Duodenal mucosa (tissue), 2 donors: ENCODE measurements at regions not wholly inside any gene's neighbourhood (a gene's known extent, or its start where the extent isn't known, plus 50 kb on each side); places are given as distances from the start of the nearest gene placed in this dataset.

Experiments
- H3K27ac ChIP-seq: one replicate; pipeline ENCODE4 v1.7.0; 2013; ENCODE audit warnings: low read depth, low read length
- H3K27me3 ChIP-seq, 2 donors: one replicate each; pipeline ENCODE4 v1.7.0; 2013; ENCODE audit warnings: low read length in 2 of 2, control low read depth in 1 of 2; ENCODE audit not compliant: insufficient read depth in 2 of 2, control insufficient read depth in 1 of 2
- H3K36me3 ChIP-seq, 2 donors: one replicate each; pipeline ENCODE4 v1.7.0; 2013; ENCODE audit warnings: low read length in 2 of 2, control low read depth in 1 of 2; ENCODE audit not compliant: insufficient read depth in 2 of 2, control insufficient read depth in 1 of 2
- H3K4me1 ChIP-seq, 2 donors: one replicate each; pipeline ENCODE4 v1.7.0; 2013; ENCODE audit warnings: low read length in 2 of 2, control low read depth in 1 of 2; ENCODE audit not compliant: insufficient read depth in 2 of 2, control insufficient read depth in 1 of 2
- H3K4me3 ChIP-seq, 2 donors: one replicate each; pipeline ENCODE4 v1.7.0; 2013; ENCODE audit warnings: low read length in 2 of 2, low read depth in 1 of 2
- H3K9ac ChIP-seq, 2 donors: one replicate each; pipeline ENCODE4 v1.7.0; 2013; ENCODE audit warnings: low read length in 2 of 2, low read depth in 1 of 2
- H3K9me3 ChIP-seq, 2 donors: one replicate each; pipeline ENCODE4 v1.7.0; 2013; ENCODE audit warnings: low read length in 2 of 2, control low read depth in 1 of 2; ENCODE audit not compliant: control insufficient read depth in 1 of 2

DNA sequence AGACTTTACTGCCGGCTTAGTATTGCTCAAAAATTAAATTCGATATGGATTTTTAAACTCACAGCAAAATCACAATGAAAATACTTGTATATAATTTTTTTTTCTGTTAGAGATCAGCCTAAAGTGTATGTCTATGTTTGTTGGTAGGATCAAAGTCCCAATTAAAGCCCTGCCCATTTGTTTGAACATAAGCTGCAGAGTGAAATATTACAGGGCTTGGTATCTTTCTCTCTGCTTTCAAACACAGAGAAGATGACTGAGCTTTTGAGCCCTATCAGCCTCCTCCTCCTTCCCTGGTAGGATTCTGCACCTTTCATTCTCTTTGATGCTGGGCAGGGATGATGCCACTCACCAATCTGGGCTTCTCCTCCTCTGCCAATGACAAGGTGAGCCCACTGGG, 345.4 kb downstream of the PPP1R2C start:
- no peaks in the 10 kb centered on the region for H3K4me1 ChIP-seq
- no peak overlapping the region for H3K27ac ChIP-seq
- no peak overlapping the region for H3K9ac ChIP-seq
- H3K4me3 ChIP-seq: no peak overlapping the region
- no peaks in the 10 kb centered on the region for H3K27me3 ChIP-seq
- no peaks in the 10 kb centered on the region for H3K36me3 ChIP-seq
- H3K9me3 ChIP-seq: no peaks in the 10 kb centered on the region

GRCh38 chrX:42422961-42423360, 355.0 kb downstream of the PPP1R2C start:
- no peak overlapping the region for H3K4me3 ChIP-seq
- H3K27ac ChIP-seq: no peak overlapping the region
- H3K9ac ChIP-seq: no peak overlapping the region
- no peaks in the 10 kb centered on the region for H3K27me3 ChIP-seq
- H3K36me3 ChIP-seq: no peaks in the 10 kb centered on the region
- no peaks in the 10 kb centered on the region for H3K4me1 ChIP-seq
- H3K9me3 ChIP-seq: no peaks in the 10 kb centered on the region

DNA sequence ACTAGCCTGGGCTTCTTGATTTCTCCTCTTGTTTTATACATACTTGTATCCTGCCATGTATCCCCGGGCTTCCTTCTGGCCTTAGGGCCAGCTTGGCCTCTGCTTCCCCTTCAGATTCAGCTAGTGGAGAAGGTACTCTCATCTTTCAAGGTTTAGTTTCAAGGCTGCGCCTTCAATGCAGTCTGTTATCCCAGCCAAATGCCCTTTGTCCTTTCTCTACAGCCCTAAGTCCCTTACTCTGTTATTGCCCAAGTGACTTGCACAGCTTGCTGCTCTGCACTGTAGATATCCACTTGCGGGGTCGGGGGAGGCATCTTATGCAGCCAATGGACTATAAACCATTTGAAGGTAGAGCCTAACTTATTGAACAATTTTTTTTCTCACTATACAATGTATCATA, 357.5 kb downstream of the PPP1R2C start:
- Histone ChIP-seq H3K27ac (no peak overlapping the region), H3K4me1 (no peaks in the 10 kb centered on the region), H3K4me3 (no peak overlapping the region), H3K9me3 (no peaks in the 10 kb centered on the region), H3K27me3 (no peaks in the 10 kb centered on the region), H3K9ac (no peak overlapping the region), H3K36me3 (no peaks in the 10 kb centered on the region)

- no peak overlapping the region for H3K27ac ChIP-seq
- H3K4me3 ChIP-seq: no peak overlapping the region
- no peak overlapping the region for H3K9ac ChIP-seq
- H3K36me3 ChIP-seq: no peaks in the 10 kb centered on the region
- no peaks in the 10 kb centered on the region for H3K4me1 ChIP-seq
- no peaks in the 10 kb centered on the region for H3K9me3 ChIP-seq
- H3K27me3 ChIP-seq: no peaks in the 10 kb centered on the region
Observed at GRCh38 chrX:42415636-42416035, 362.3 kb downstream of the PPP1R2C start.

DNA sequence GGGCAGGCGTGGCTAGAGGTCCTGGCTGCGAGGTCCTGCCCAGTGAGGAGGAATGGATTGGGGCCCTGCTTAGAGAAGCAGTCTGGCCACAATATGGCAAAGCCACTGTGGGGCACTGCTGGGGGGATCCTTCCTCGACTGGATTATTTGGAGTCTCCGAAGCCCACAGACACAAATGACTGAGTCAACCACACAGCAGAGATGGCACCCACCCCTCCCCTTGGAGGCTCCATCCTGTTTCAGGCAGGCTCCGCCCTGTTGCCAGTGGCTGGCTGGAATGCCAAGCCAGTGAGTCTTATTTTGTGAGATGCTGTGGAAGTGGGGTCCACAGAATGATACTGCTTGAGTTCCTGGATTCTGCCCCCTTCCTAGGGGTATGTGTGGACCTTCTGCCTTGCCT, 363.9 kb downstream of the PPP1R2C start:
- no peaks in the 10 kb centered on the region for H3K27me3 ChIP-seq
- H3K9me3 ChIP-seq: no peaks in the 10 kb centered on the region
- H3K4me1 ChIP-seq: no peaks in the 10 kb centered on the region
- H3K4me3 ChIP-seq: no peak overlapping the region
- H3K36me3 ChIP-seq: no peaks in the 10 kb centered on the region
- H3K9ac ChIP-seq: no peak overlapping the region
- no peak overlapping the region for H3K27ac ChIP-seq

GRCh38 chrX:42399632-42400024, 378.3 kb downstream of the PPP1R2C start:
- no peaks in the 10 kb centered on the region for H3K27me3 ChIP-seq
- H3K9me3 ChIP-seq: no peaks in the 10 kb centered on the region
- H3K27ac ChIP-seq: no peak overlapping the region
- H3K36me3 ChIP-seq: no peaks in the 10 kb centered on the region
- H3K4me1 ChIP-seq: no peaks in the 10 kb centered on the region
- no peak overlapping the region for H3K4me3 ChIP-seq
- H3K9ac ChIP-seq: no peak overlapping the region

DNA sequence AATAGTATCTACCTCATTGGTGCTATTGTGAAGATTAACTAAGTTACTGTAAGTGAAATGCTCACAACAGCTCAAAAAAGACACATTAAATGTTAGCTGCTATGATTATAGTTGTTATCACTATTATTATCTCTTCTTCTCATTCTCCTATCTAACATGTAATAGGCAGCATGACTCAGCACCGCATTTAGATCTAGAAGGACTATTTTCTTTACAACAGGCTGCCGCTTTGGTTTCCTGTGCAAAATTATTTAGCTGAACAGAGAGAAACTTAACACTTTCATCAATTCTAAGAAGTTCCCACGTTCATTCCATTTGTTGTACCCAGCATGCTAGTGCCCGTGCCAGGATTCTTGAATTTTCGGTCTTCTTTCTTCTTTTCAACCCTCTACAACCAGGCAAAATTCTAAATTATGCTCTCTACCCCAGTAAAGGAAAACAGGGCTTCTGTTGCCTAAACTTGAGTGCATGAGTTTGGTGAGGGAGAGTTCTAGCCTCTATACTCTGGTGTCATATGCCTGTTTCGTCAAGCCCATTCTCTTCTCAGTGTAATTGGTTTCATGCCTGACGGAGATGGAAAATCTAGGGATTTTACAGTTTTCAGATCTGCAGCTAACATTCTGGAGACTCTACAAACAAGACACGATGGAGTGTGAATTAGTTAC, 378.9 kb downstream of the PPP1R2C start:
- H3K36me3 ChIP-seq: no peaks in the 10 kb centered on the region
- H3K9ac ChIP-seq: no peak overlapping the region
- no peaks in the 10 kb centered on the region for H3K4me1 ChIP-seq
- no peak overlapping the region for H3K4me3 ChIP-seq
- no peaks in the 10 kb centered on the region for H3K27me3 ChIP-seq
- H3K27ac ChIP-seq: no peak overlapping the region
- H3K9me3 ChIP-seq: no peaks in the 10 kb centered on the region

- Histone ChIP-seq H3K9ac (no peak overlapping the region), H3K27ac (no peak overlapping the region), H3K27me3 (no peaks in the 10 kb centered on the region), H3K4me1 (no peaks in the 10 kb centered on the region), H3K9me3 (no peaks in the 10 kb centered on the region), H3K4me3 (no peak overlapping the region), H3K36me3 (no peaks in the 10 kb centered on the region)
Observed at GRCh38 chrX:42396136-42396535, 381.8 kb downstream of the PPP1R2C start.

GRCh38 chrX:42392846-42393245, 385.1 kb downstream of the PPP1R2C start:
- Histone ChIP-seq H3K4me1 (no peaks in the 10 kb centered on the region), H3K27ac (no peak overlapping the region), H3K9me3 (no peaks in the 10 kb centered on the region), H3K36me3 (no peaks in the 10 kb centered on the region), H3K9ac (no peak overlapping the region), H3K27me3 (no peaks in the 10 kb centered on the region), H3K4me3 (no peak overlapping the region)

- H3K4me1 ChIP-seq: no peaks in the 10 kb centered on the region
- H3K27me3 ChIP-seq: no peaks in the 10 kb centered on the region
- H3K9ac ChIP-seq: no peak overlapping the region
- no peak overlapping the region for H3K4me3 ChIP-seq
- no peaks in the 10 kb centered on the region for H3K36me3 ChIP-seq
- no peaks in the 10 kb centered on the region for H3K9me3 ChIP-seq
- no peak overlapping the region for H3K27ac ChIP-seq
Observed at GRCh38 chrX:42386681-42387080, 391.3 kb downstream of the PPP1R2C start.

GRCh38 chrX:42385730-42386129, 392.2 kb downstream of the PPP1R2C start:
- Histone ChIP-seq H3K27ac (no peak overlapping the region), H3K9ac (no peak overlapping the region), H3K27me3 (no peaks in the 10 kb centered on the region), H3K4me3 (no peak overlapping the region), H3K36me3 (no peaks in the 10 kb centered on the region), H3K4me1 (no peaks in the 10 kb centered on the region), H3K9me3 (no peaks in the 10 kb centered on the region)
